Right lobe of liver (tissue), 6 donors: ENCODE measurements at regions not wholly inside any gene's neighbourhood (a gene's known extent, or its start where the extent isn't known, plus 50 kb on each side); places are given as distances from the start of the nearest gene placed in this dataset.
A peak's percentile ranks its signal among the peaks of the same experiment; 100 is the strongest.

Experiments
- ATAC-seq, 4 donors: fragments of 200-7000 bp; cut with Tn5 transposase; one replicate each; pipeline ENCODE4 v1.9.1; 2020; ENCODE audit warnings: mild to moderate bottlenecking in 4 of 4, moderate library complexity in 4 of 4
- DNase-seq, 3 donors: peaks; one replicate each; pipeline ENCODE4 v3.0.0-alpha.2; 2020
- H3K27ac ChIP-seq, 3 donors: fragments of 200-600 bp; one replicate each; pipeline ENCODE4 v1.8.0; 2022
- H3K27me3 ChIP-seq, 2 donors: fragments of 200-600 bp; one replicate each; pipeline ENCODE4 v1.8.0; 2022
- H3K36me3 ChIP-seq, 4 donors: fragments of 200-600 bp; sonication (generic) in 1 of 4; one replicate each; pipeline versions ENCODE4 v1.5.1 to v1.8.0; 2017 to 2022; ENCODE audit warnings: control low read depth in 1 of 4
- H3K4me1 ChIP-seq, 4 donors: fragments of 200-600 bp; sonication (generic) in 1 of 4; one replicate each; pipeline versions ENCODE4 v1.5.1 to v1.8.0; 2017 to 2022; ENCODE audit warnings: control low read depth in 1 of 4
- H3K4me3 ChIP-seq, 3 donors: fragments of 200-600 bp; one replicate each; pipeline ENCODE4 v1.8.0; 2022
- H3K9me3 ChIP-seq, 4 donors: fragments of 200-600 bp; sonication (generic) in 1 of 4; one replicate each; pipeline versions ENCODE4 v1.5.1 to v1.8.0; 2017 to 2022; ENCODE audit warnings: control low read depth in 1 of 4
- CTCF ChIP-seq, 4 donors: fragments of 200-600 bp in 3 of 4; fragments of 450-650 bp in 1 of 4; IDR thresholded peaks; one replicate each; pipeline versions ENCODE4 v1.5.1 to v1.8.0; 2016 to 2022; ENCODE audit warnings: antibody characterized with exemption in 4 of 4, mild to moderate bottlenecking in 2 of 4
- POLR2A ChIP-seq: fragments of 450-650 bp; IDR thresholded peaks from one replicate; pipeline ENCODE4 v1.6.1; 2017; ENCODE audit warnings: antibody characterized with exemption, mild to moderate bottlenecking
- WGBS: methylation state at CpG from one replicate; pipeline ENCODE4 v1.1.6; 2018; ENCODE audit warnings: low coverage, low lambda C conversion rate; ENCODE audit not compliant: insufficient coverage; ENCODE audit errors: missing lambda C conversion rate; 5-methylcytosine and 5-hydroxymethylcytosine counted together
- intact Hi-C, 2 donors: fragments of 100-400 bp; cut with DNase I; formaldehyde crosslinking; loops; one replicate each; pipeline versions ENCODE4 v1.11.2 to v1.14.1; 2022
- donor health status: DM: no; HTN: yes; CAD: no.
- donor health status: DM: no; HTN: no; CAD: no.
- donor health status: DM: no; HTN: no; CAD: no.
- donor health status: DM: no; HTN: yes; CAD: no.
- donor health status: DM: no; HTN: yes; CAD: no.

- 33% methylated on average over 1 of the region's 1 CpG for whole genome bisulfite sequencing
- TF ChIP-seq POLR2A (no peak), CTCF (IDR thresholded peaks at IDR 0.05) (no peak)
- ATAC-seq, result no peak
- DNase-seq, result no peak
- Histone ChIP-seq H3K4me1 (no peaks in the 10 kb centered on the region), H3K4me3 (no peak overlapping the region), H3K9me3 (no peaks in the 10 kb centered on the region), H3K36me3 (no peaks in the 10 kb centered on the region), H3K27me3 (no peaks in the 10 kb centered on the region), H3K27ac (no peak overlapping the region)
- intact Hi-C loops, result no loop called here
These were observed 345.3 kb downstream of the CENPW start for GRCh38 chr6:126685182-126685581.

GRCh38 chr6:126696921-126697693 lies 357.2 kb downstream of the CENPW start:
- Histone ChIP-seq H3K9me3 (no peaks in the 10 kb centered on the region), H3K36me3 (no peaks in the 10 kb centered on the region), H3K4me3 (no peak overlapping the region), H3K4me1 (no peaks in the 10 kb centered on the region), H3K27me3 (no peaks in the 10 kb centered on the region), H3K27ac (no peak overlapping the region)
- peak; percentile 41 to 52 (median 51) for DNase-seq
- intact Hi-C loops, result no loop called here
- 35% methylated on average over 5 of the region's 5 CpGs for WGBS
- ATAC-seq, result peak; percentile 53 to 89 (median 84)
- TF ChIP-seq CTCF (IDR thresholded peaks at IDR 0.05) (no peak), POLR2A (no peak)

GRCh38 chr6:126698732-126699240 lies 358.9 kb downstream of the CENPW start:
- Histone ChIP-seq H3K27ac (no peak overlapping the region), H3K4me1 (no peaks in the 10 kb centered on the region), H3K4me3 (no peak overlapping the region), H3K27me3 (no peaks in the 10 kb centered on the region), H3K9me3 (no peaks in the 10 kb centered on the region), H3K36me3 (no peaks in the 10 kb centered on the region)
- TF ChIP-seq POLR2A, result no peak
- TF ChIP-seq CTCF (IDR thresholded peaks at IDR 0.05), result no peak
- 48% methylated on average over 3 of the region's 3 CpGs for WGBS
- intact Hi-C loops, result no loop called here
- ATAC-seq (no peak), DNase-seq (no peak)

DNA sequence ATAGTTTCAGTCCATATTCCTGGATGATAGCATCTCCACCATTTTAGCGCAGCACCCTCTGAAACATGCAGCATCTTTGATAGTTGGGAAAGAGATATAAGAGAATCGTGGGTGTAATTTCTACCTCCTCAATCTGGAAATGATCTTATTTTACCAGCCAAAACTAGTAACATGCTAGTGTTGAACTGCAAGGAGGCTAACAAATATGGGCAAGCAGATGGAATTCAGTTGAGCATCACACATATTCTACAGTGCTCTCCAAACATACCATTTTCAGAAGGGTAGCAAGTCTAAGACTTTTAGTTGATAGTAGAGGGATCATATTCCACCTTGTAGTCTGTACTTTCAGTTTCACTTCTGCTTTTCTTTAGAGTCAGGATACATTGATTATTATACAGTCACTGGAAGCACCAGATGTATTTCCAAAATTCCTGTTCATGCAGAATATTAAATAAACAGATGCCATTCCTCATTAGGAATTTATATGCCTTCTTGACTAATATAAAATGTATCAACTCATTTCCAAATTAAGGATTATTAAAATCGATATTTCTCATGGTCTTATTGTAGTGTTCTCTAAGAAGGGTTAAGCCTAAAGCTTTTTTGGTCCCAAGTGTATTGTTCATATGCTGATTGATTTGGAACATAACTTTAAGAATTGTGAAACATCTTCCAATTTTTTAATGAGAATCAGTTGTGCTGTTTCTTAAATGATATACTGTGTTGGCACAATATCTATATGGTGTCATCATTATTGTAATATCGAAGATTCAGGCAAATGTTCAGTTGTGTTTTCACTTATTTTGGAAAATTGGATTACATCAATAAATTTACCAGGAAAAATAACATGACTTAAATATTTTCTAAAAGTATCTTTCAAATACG lies 362.0 kb downstream of the CENPW start:
- H3K4me3 ChIP-seq, result no peak overlapping the region
- H3K27me3 ChIP-seq, result no peaks in the 10 kb centered on the region
- ATAC-seq, result peak in 3 of 4 donors; percentile 25 to 35 (median 35)

More for the DNA sequence above, 362.0 kb downstream of the CENPW start:
- TF ChIP-seq POLR2A (no peak), CTCF (IDR thresholded peaks at IDR 0.05) (no peak)
- H3K9me3 ChIP-seq, result no peaks in the 10 kb centered on the region
- no peaks in the 10 kb centered on the region for H3K4me1 ChIP-seq
- intact Hi-C loops, result no loop called here
- H3K27ac ChIP-seq, result no peak overlapping the region
- 74% methylated on average over 5 of the region's 5 CpGs for WGBS
- no peaks in the 10 kb centered on the region for H3K36me3 ChIP-seq
- DNase-seq, result no peak
